ENCODE measurements at regions not wholly inside any gene's neighbourhood (a gene's known extent, or its start where the extent isn't known, plus 50 kb on each side); places are given as distances from the start of the nearest gene placed in this dataset.
"Not testable (repeated sequence)": the region's sequence is repeated elsewhere in the genome, so short reads cannot be mapped to it uniquely, and the experiment has no call there.

DNA sequence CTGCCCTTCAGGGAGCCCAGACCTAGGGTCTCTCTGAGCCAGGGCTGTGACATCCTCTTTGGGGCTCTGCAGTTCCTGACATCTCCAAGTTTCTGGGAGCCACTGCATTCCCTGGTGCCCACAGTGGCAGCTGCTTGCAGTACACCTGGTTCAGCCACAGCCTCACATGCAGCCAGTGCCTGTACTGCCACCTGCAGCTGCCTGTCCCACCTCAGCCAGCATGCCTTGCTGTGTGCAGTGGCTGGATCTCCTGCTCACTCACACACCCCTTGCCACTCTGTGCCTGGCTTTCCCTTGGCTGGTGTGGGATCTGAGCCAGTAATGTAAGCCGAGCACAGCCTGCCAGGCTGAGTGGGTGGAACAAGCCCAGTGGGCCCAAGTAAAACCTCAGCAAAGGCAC, 1288.7 kb downstream of the CNTNAP5 start:
- H3K27me3 Mint-ChIP-seq (ENCODE audit: insufficient read depth): no peaks in the 10 kb centered on the region
- DNase-seq: no peak
- H3K9me3 Mint-ChIP-seq: peaks cover 29% of the 10 kb centered on the region
- H3K27ac Mint-ChIP-seq: no peak overlapping the region
- no peak overlapping the region for H3K4me3 Mint-ChIP-seq
- H3K4me1 Mint-ChIP-seq (ENCODE audit: low read depth): no peaks in the 10 kb centered on the region
- peaks cover 4% of the 10 kb centered on the region; the same call in 1 of the 2 replicates for H3K36me3 Mint-ChIP-seq (ENCODE audit: low read depth)
- TF ChIP-seq, protein P1, sequence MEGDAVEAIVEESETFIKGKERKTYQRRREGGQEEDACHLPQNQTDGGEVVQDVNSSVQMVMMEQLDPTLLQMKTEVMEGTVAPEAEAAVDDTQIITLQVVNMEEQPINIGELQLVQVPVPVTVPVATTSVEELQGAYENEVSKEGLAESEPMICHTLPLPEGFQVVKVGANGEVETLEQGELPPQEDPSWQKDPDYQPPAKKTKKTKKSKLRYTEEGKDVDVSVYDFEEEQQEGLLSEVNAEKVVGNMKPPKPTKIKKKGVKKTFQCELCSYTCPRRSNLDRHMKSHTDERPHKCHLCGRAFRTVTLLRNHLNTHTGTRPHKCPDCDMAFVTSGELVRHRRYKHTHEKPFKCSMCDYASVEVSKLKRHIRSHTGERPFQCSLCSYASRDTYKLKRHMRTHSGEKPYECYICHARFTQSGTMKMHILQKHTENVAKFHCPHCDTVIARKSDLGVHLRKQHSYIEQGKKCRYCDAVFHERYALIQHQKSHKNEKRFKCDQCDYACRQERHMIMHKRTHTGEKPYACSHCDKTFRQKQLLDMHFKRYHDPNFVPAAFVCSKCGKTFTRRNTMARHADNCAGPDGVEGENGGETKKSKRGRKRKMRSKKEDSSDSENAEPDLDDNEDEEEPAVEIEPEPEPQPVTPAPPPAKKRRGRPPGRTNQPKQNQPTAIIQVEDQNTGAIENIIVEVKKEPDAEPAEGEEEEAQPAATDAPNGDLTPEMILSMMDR (IDR thresholded peaks at IDR 0.05): no peak

DNA sequence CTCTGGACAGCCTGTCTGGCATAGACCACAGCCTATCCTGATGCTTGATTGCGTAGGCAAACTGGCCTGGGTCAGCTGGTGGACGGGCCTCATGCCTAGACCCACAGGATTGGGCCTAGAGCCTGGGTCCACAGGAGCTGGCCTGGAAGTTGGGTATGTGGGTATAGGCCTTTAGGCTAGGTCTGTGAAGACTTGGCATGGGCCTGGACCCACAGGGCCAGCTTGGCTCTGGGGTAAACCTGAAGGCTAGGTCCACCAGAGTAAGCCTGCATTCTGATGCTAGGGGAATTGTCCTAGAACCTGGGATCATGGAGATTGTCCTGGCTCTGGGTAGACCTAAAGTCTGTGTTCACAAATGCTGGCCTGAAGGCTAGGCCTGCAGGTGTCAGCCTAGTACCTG, 1293.7 kb downstream of the CNTNAP5 start:
- no peaks in the 10 kb centered on the region for H3K27me3 Mint-ChIP-seq (ENCODE audit: insufficient read depth)
- no peak for DNase-seq

DNA sequence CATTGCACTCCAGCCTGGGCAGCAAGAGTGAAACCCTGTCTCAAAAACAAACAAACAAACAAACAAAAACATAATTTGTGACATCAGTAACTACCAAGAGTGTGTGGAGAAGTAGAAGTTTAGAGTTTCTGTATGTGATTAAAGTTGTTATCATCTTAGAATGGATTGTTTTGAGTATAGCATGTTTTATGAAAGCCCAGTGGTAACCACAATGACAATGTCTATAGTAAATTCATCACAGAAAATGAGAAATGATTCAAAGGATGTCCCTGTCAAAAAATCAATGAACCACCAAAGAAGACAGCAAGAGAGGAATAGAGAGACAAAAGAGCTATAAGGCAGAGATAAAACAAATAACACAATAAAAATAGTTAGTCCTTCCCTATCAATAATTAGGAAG, 1299.2 kb downstream of the CNTNAP5 start:
- TF ChIP-seq, protein P1 (IDR thresholded peaks at IDR 0.05): no peak
- no peak for DNase-seq
- H3K27me3 Mint-ChIP-seq (ENCODE audit: insufficient read depth): no peaks in the 10 kb centered on the region
- H3K4me1 Mint-ChIP-seq (ENCODE audit: low read depth): no peaks in the 10 kb centered on the region
- H3K4me3 Mint-ChIP-seq: no peak overlapping the region
- peaks cover 26% of the 10 kb centered on the region for H3K9me3 Mint-ChIP-seq
- no peak overlapping the region for H3K27ac Mint-ChIP-seq
- H3K36me3 Mint-ChIP-seq (ENCODE audit: low read depth): no peaks in the 10 kb centered on the region; the same call in 1 of the 2 replicates

More for the DNA sequence above, 1293.7 kb downstream of the CNTNAP5 start:
- Mint-ChIP-seq H3K4me1 (ENCODE audit: low read depth) (no peaks in the 10 kb centered on the region), H3K9me3 (peaks cover 34% of the 10 kb centered on the region), H3K27ac (no peak overlapping the region), H3K36me3 (ENCODE audit: low read depth) (peaks cover 4% of the 10 kb centered on the region; the same call in 1 of the 2 replicates), H3K4me3 (no peak overlapping the region)
- TF ChIP-seq, protein P1 (IDR thresholded peaks at IDR 0.05): no peak

DNA sequence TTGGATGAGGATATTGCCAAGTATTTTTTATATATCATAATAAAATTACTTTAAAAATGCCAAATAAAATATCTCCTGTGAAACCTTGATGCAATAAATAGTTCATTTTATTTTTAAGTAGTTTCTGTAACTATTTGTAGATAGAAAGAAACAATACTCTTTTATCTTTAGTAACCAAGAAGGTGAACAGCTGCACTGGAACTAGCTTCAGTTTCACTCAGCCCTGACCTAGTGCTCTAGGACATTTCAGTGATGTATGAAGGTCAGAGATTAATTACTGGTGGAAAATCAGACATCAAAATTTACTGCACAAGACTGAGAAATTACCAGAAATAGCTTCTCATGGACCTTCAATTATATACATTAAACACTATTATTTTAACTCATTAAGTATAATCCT, 1305.0 kb downstream of the CNTNAP5 start:
- Mint-ChIP-seq H3K4me1 (ENCODE audit: low read depth) (no peaks in the 10 kb centered on the region), H3K27me3 (ENCODE audit: insufficient read depth) (no peaks in the 10 kb centered on the region; the same call in 1 of the 2 replicates), H3K9me3 (peaks cover 45% of the 10 kb centered on the region), H3K27ac (no peak overlapping the region), H3K4me3 (no peak overlapping the region), H3K36me3 (ENCODE audit: low read depth) (no peaks in the 10 kb centered on the region; the same call in 1 of the 2 replicates)
- DNase-seq: no peak
- TF ChIP-seq, protein P1 (IDR thresholded peaks at IDR 0.05): no peak

DNA sequence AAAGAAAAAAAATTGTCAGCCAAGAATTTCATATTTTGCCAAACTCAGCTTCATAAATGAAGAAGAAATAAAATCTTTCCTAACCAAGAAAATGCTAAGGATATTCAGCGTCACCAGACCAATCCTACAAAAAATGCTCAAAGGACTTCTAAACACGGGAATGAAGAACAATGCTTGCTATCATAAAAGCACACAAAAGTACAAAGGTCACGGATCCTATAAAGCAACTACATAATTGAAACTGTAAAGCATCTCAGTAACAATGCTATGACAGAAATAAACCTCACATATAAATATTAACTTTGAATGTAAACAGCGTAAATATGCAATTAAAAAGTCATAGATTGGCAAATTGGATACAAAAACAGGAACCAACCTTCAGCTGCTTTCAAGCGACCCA, 1314.6 kb upstream of the GYPC start:
- TF ChIP-seq, protein P1 (IDR thresholded peaks at IDR 0.05): no peak
- H3K4me3 Mint-ChIP-seq: no peak overlapping the region
- H3K36me3 Mint-ChIP-seq (ENCODE audit: low read depth): 0 out of 2 replicates have a peak, but pooled peaks cover 5% of the 10 kb centered on the region
- no peak overlapping the region for H3K27ac Mint-ChIP-seq
- peaks cover 22% of the 10 kb centered on the region for H3K9me3 Mint-ChIP-seq
- no peaks in the 10 kb centered on the region for H3K27me3 Mint-ChIP-seq (ENCODE audit: insufficient read depth)
- H3K4me1 Mint-ChIP-seq (ENCODE audit: low read depth): no peaks in the 10 kb centered on the region
- no peak for DNase-seq

DNA sequence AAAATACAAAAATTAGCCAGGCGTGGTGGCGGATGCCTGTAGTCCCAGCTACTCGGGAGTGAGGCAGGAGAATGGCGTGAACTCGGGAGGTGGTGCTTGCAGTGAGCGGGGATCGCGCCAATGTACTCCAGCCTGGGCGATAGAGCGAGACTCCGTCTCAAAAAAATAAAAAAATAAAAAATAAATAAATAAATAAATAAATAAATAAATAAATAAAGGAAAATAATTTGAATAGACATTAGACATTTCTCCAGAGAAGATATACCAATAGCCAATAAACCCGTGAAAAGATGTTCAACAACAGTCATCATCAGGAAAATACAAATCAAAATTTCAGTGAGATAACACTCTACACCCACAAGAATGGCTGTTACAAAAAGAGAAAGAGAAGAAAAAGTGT, 1302.4 kb upstream of the GYPC start:
- H3K4me1 Mint-ChIP-seq (ENCODE audit: low read depth); H3K27ac Mint-ChIP-seq; H3K36me3 Mint-ChIP-seq (ENCODE audit: low read depth); DNase-seq; H3K27me3 Mint-ChIP-seq (ENCODE audit: insufficient read depth); H3K4me3 Mint-ChIP-seq: not testable (repeated sequence)
- H3K9me3 Mint-ChIP-seq: peaks cover 23% of the 10 kb centered on the region
